Nephron (organoid): ENCODE measurements at regions not wholly inside any gene's neighbourhood (a gene's known extent, or its start where the extent isn't known, plus 50 kb on each side); places are given as distances from the start of the nearest gene placed in this dataset.

Experiments used
- H3K27ac Mint-ChIP-seq, 3 experiments: 2 replicates each; pipeline ENCODE4 v1.8.0; 2020; ENCODE audit warnings: mixed read lengths in 3 of 3, mild to moderate bottlenecking in 2 of 3, moderate library complexity in 1 of 3
- H3K27me3 Mint-ChIP-seq: 2 replicates; pipeline ENCODE4 v1.8.0; 2021; ENCODE audit warnings: low read depth, mild to moderate bottlenecking, moderate library complexity, mixed read lengths
- H3K36me3 Mint-ChIP-seq: 2 replicates; pipeline ENCODE4 v1.8.0; 2020; ENCODE audit warnings: low read depth, mixed read lengths
- H3K4me1 Mint-ChIP-seq: 2 replicates; pipeline ENCODE4 v1.8.0; 2020; ENCODE audit warnings: mixed read lengths
- H3K4me3 Mint-ChIP-seq, 3 experiments: 2 replicates each; pipeline ENCODE4 v1.8.0; 2020; ENCODE audit warnings: mild to moderate bottlenecking in 3 of 3, mixed read lengths in 3 of 3, moderate library complexity in 2 of 3
- H3K9me3 Mint-ChIP-seq: 2 replicates; pipeline ENCODE4 v1.8.0; 2020; ENCODE audit warnings: mixed read lengths
- TF ChIP-seq, protein P1 (sequence below), 3 experiments: fragments of 200-600 bp; sonication (generic); IDR thresholded peaks; one replicate each; pipeline ENCODE4 v1.5.0; 2021; ENCODE audit warnings: antibody characterized with exemption in 3 of 3; ENCODE audit not compliant: unreplicated experiment in 3 of 3

GRCh38 chr15:97146929-97147870 is 813.3 kb upstream of the ARRDC4 start:
- peaks cover 5% of the 10 kb centered on the region for H3K27me3 Mint-ChIP-seq
- TF ChIP-seq, protein P1, sequence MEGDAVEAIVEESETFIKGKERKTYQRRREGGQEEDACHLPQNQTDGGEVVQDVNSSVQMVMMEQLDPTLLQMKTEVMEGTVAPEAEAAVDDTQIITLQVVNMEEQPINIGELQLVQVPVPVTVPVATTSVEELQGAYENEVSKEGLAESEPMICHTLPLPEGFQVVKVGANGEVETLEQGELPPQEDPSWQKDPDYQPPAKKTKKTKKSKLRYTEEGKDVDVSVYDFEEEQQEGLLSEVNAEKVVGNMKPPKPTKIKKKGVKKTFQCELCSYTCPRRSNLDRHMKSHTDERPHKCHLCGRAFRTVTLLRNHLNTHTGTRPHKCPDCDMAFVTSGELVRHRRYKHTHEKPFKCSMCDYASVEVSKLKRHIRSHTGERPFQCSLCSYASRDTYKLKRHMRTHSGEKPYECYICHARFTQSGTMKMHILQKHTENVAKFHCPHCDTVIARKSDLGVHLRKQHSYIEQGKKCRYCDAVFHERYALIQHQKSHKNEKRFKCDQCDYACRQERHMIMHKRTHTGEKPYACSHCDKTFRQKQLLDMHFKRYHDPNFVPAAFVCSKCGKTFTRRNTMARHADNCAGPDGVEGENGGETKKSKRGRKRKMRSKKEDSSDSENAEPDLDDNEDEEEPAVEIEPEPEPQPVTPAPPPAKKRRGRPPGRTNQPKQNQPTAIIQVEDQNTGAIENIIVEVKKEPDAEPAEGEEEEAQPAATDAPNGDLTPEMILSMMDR (IDR thresholded peaks at IDR 0.05; ENCODE audit: unreplicated experiment in 3 of 3), result no peak
- H3K27ac Mint-ChIP-seq, result no peak overlapping the region
- no peak overlapping the region for H3K4me3 Mint-ChIP-seq
- H3K9me3 Mint-ChIP-seq, result no peaks in the 10 kb centered on the region
- no peaks in the 10 kb centered on the region for H3K36me3 Mint-ChIP-seq
- H3K4me1 Mint-ChIP-seq, result peaks cover 5% of the 10 kb centered on the region

DNA sequence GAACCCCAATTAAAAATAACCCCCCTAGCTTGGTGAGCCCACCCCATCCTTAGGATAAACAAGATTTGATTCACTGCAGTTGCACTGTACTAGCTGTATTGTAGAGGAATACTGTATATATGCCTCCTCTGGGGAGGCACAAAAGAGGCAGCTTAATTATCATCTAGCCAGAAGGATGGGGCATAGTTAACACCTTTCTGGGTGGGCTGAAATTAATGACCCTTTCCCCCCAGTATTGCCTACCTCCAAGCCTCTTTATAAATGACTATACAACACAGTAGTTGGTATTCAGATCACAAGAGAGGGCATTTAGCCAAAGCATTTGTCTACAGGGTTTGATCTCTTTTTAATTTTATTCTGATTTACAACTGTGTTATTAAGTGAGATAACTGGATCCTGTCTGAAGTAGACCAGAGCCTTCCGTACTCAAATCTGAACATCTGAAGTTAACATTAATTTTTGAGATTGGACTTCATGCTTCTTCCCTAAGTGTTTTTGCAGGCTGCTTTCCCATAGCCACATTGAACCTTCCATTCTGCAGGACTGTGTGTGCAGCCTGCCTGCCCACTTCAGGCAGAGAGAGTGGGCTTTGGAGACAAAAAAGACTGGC is 807.0 kb upstream of the ARRDC4 start:
- Mint-ChIP-seq H3K27me3 (no peaks in the 10 kb centered on the region), H3K4me1 (peaks cover 5% of the 10 kb centered on the region), H3K36me3 (no peaks in the 10 kb centered on the region), H3K27ac (no peak overlapping the region), H3K4me3 (no peak overlapping the region), H3K9me3 (no peaks in the 10 kb centered on the region)
- TF ChIP-seq, protein P1 (IDR thresholded peaks at IDR 0.05; ENCODE audit: unreplicated experiment in 3 of 3), result no peak

- TF ChIP-seq, protein P1 (IDR thresholded peaks at IDR 0.05; ENCODE audit: unreplicated experiment in 3 of 3), result no peak
- Mint-ChIP-seq H3K27me3 (no peaks in the 10 kb centered on the region), H3K4me3 (no peak overlapping the region)
These were observed 803.7 kb upstream of the ARRDC4 start for GRCh38 chr15:97156739-97157265.

GRCh38 chr15:97162805-97163495 is 797.6 kb upstream of the ARRDC4 start:
- Mint-ChIP-seq H3K36me3 (no peaks in the 10 kb centered on the region), H3K4me3 (no peak overlapping the region), H3K4me1 (peaks cover 3% of the 10 kb centered on the region), H3K27me3 (no peaks in the 10 kb centered on the region), H3K9me3 (no peaks in the 10 kb centered on the region), H3K27ac (no peak overlapping the region)
- TF ChIP-seq, protein P1 (IDR thresholded peaks at IDR 0.05; ENCODE audit: unreplicated experiment in 3 of 3), result no peak

More at GRCh38 chr15:97156739-97157265, 803.7 kb upstream of the ARRDC4 start:
- H3K36me3 Mint-ChIP-seq, result no peaks in the 10 kb centered on the region
- H3K4me1 Mint-ChIP-seq, result peaks cover 4% of the 10 kb centered on the region
- H3K9me3 Mint-ChIP-seq, result no peaks in the 10 kb centered on the region
- H3K27ac Mint-ChIP-seq, result no peak overlapping the region

DNA sequence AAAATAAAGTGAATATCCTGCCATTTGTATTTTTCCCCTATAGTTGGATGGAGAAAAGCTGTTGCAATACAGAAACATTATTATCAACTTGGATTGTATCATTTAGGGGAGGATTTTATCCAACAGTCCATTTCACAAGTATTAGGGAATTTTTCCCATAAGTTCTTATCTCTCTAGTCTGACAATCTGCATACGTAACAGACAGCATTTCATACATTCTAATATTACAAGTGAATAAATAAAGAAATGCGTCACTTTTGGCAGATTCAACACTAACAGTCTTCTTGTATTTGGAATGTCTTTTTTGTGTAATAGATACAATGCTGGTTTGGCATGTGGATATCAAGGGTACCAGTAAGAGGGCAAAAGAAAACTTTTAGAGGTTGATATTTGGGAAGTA is 795.3 kb upstream of the ARRDC4 start:
- Mint-ChIP-seq H3K27ac (no peak overlapping the region), H3K27me3 (no peaks in the 10 kb centered on the region), H3K4me1 (peaks cover 10% of the 10 kb centered on the region), H3K36me3 (no peaks in the 10 kb centered on the region), H3K9me3 (no peaks in the 10 kb centered on the region), H3K4me3 (no peak overlapping the region)
- TF ChIP-seq, protein P1 (IDR thresholded peaks at IDR 0.05; ENCODE audit: unreplicated experiment in 3 of 3), result no peak
